NB4 (cell line): ENCODE measurements at regions not wholly inside any gene's neighbourhood (a gene's known extent, or its start where the extent isn't known, plus 50 kb on each side); places are given as distances from the start of the nearest gene placed in this dataset.

ENCODE experiments used
- MYC ChIP-seq: IDR thresholded peaks from 2 replicates; pipeline ENCODE4 v1.6.1; 2011; ENCODE audit warnings: low read depth, low read length
- POLR2A ChIP-seq: IDR thresholded peaks from 2 replicates; pipeline ENCODE4 v1.6.1; 2011; ENCODE audit warnings: mild to moderate bottlenecking; ENCODE audit not compliant: insufficient read length; ENCODE audit errors: extremely low read depth
- TF ChIP-seq, protein P1 (sequence below): IDR thresholded peaks from one replicate; pipeline ENCODE4 v1.5.1; 2012; ENCODE audit warnings: low read depth, low read length
- TF ChIP-seq, protein P2 (sequence below): IDR thresholded peaks from 2 replicates; pipeline ENCODE4 v1.6.1; 2011; ENCODE audit warnings: low read depth, low read length

DNA sequence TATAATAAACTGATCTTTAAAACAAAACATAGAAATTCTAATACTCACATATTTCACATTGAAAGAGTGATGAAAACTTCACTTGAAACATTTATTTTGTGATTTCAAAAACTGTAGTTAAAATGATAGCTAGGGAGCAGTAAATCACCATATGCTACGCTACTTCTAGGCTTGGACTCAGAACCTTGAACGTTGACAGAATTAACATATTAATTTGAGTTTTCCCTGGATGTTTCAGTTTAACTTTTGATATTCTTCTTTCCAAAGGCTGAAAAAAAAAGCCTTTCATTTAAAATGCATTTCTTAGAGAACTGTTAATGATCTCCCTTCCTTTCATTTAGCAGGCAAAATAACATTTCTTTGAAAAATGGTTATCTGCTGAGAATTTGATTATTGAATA is 307.8 kb upstream of the SGCD start:
- TF ChIP-seq, protein P1, sequence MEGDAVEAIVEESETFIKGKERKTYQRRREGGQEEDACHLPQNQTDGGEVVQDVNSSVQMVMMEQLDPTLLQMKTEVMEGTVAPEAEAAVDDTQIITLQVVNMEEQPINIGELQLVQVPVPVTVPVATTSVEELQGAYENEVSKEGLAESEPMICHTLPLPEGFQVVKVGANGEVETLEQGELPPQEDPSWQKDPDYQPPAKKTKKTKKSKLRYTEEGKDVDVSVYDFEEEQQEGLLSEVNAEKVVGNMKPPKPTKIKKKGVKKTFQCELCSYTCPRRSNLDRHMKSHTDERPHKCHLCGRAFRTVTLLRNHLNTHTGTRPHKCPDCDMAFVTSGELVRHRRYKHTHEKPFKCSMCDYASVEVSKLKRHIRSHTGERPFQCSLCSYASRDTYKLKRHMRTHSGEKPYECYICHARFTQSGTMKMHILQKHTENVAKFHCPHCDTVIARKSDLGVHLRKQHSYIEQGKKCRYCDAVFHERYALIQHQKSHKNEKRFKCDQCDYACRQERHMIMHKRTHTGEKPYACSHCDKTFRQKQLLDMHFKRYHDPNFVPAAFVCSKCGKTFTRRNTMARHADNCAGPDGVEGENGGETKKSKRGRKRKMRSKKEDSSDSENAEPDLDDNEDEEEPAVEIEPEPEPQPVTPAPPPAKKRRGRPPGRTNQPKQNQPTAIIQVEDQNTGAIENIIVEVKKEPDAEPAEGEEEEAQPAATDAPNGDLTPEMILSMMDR = no peak
- no peak for TF ChIP-seq POLR2A
- no peak for TF ChIP-seq MYC
- TF ChIP-seq, protein P2, sequence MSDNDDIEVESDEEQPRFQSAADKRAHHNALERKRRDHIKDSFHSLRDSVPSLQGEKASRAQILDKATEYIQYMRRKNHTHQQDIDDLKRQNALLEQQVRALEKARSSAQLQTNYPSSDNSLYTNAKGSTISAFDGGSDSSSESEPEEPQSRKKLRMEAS = no peak
